ENCODE measurements at regions not wholly inside any gene's neighbourhood (a gene's known extent, or its start where the extent isn't known, plus 50 kb on each side); places are given as distances from the start of the nearest gene placed in this dataset.

- no peak for DNase-seq
- 80% methylated on average over 8 to 9 of the region's 10 CpGs for WGBS, 2 donors
- H3K4me3 ChIP-seq = no peak overlapping the region
- intact Hi-C loops (cut with DNase I) = no loop called here
- H3K4me1 ChIP-seq = no peaks in the 10 kb centered on the region
- no peak overlapping the region for H3K27ac ChIP-seq
- no peaks in the 10 kb centered on the region for H3K9me3 ChIP-seq
- H3K36me3 ChIP-seq = no peaks in the 10 kb centered on the region
- TF ChIP-seq POLR2A (IDR thresholded peaks at IDR 0.05) (no peak), CTCF (IDR thresholded peaks at IDR 0.05) (no peak)
- no peaks in the 10 kb centered on the region for H3K27me3 ChIP-seq
These were observed 64.3 kb upstream of the ZNF32 start for GRCh38 chr10:43712821-43713584.

GRCh38 chr10:43710772-43711471 lies 62.2 kb upstream of the ZNF32 start:
- Histone ChIP-seq H3K27ac (no peak overlapping the region), H3K27me3 (no peaks in the 10 kb centered on the region), H3K4me1 (no peaks in the 10 kb centered on the region), H3K36me3 (no peaks in the 10 kb centered on the region), H3K9me3 (no peaks in the 10 kb centered on the region), H3K4me3 (no peak overlapping the region)
- intact Hi-C loops (cut with DNase I) = no loop called here
- no peak for TF ChIP-seq CTCF (IDR thresholded peaks at IDR 0.05)
- TF ChIP-seq POLR2A (IDR thresholded peaks at IDR 0.05) = no peak
- DNase-seq = no peak
- WGBS, 2 donors = 83 to 85% methylated on average over 7 of the region's 7 CpGs

GRCh38 chr10:43708262-43708661 lies 59.6 kb upstream of the ZNF32 start:
- Histone ChIP-seq H3K27ac (peak overlapping the region in 1 of 4 donors; percentile 7), H3K9me3 (no peaks in the 10 kb centered on the region), H3K4me1 (no peaks in the 10 kb centered on the region), H3K27me3 (no peaks in the 10 kb centered on the region), H3K4me3 (no peak overlapping the region), H3K36me3 (no peaks in the 10 kb centered on the region)
- no peak for DNase-seq
- 22 to 40% methylated on average over 2 to 3 of the region's 3 CpGs for WGBS, 2 donors
- intact Hi-C loops (cut with DNase I) = no loop called here
- TF ChIP-seq CTCF (IDR thresholded peaks at IDR 0.05) (no peak), POLR2A (IDR thresholded peaks at IDR 0.05) (no peak)

GRCh38 chr10:43707770-43708169 lies 59.1 kb upstream of the ZNF32 start:
- no peak overlapping the region for H3K27ac ChIP-seq
- no peaks in the 10 kb centered on the region for H3K4me1 ChIP-seq
- 46 to 60% methylated on average over 3 to 6 of the region's 11 CpGs for WGBS, 2 donors
- H3K4me3 ChIP-seq = no peak overlapping the region
- no peaks in the 10 kb centered on the region for H3K9me3 ChIP-seq
- H3K36me3 ChIP-seq = no peaks in the 10 kb centered on the region
- DNase-seq = no peak
- intact Hi-C loops (cut with DNase I) = no loop called here
- TF ChIP-seq CTCF (IDR thresholded peaks at IDR 0.05) (no peak), POLR2A (IDR thresholded peaks at IDR 0.05) (no peak)
- no peaks in the 10 kb centered on the region for H3K27me3 ChIP-seq

GRCh38 chr10:43706166-43706565 lies 57.5 kb upstream of the ZNF32 start:
- no peaks in the 10 kb centered on the region for H3K36me3 ChIP-seq
- no peaks in the 10 kb centered on the region for H3K9me3 ChIP-seq
- DNase-seq = no peak
- TF ChIP-seq CTCF (IDR thresholded peaks at IDR 0.05) = no peak
- no peak for TF ChIP-seq POLR2A (IDR thresholded peaks at IDR 0.05)
- H3K27me3 ChIP-seq = no peaks in the 10 kb centered on the region
- H3K27ac ChIP-seq = no peak overlapping the region
- WGBS, 2 donors = 68 to 76% methylated on average over 4 to 6 of the region's 6 CpGs
- no peak overlapping the region for H3K4me3 ChIP-seq
- intact Hi-C loops (cut with DNase I) = no loop called here
- no peaks in the 10 kb centered on the region for H3K4me1 ChIP-seq
